Stimulated activated CD4-positive, alpha-beta T cell treated with anti-CD3 and anti-CD28 coated beads, Interleukin-12 subunit alpha, Interleukin-12 subunit beta, amount 100 ng/mL, for 48 hours (primary cell): ENCODE measurements at regions not wholly inside any gene's neighbourhood (a gene's known extent, or its start where the extent isn't known, plus 50 kb on each side); places are given as distances from the start of the nearest gene placed in this dataset.
"Not testable (repeated sequence)": the region's sequence is repeated elsewhere in the genome, so short reads cannot be mapped to it uniquely, and the experiment has no call there.

Source experiments
- DNase-seq, 3 donors: peaks; one replicate each; pipeline ENCODE4 v3.0.0-alpha.2; 2020; ENCODE audit warnings: low read depth in 2 of 3, low spot score in 1 of 3

DNA sequence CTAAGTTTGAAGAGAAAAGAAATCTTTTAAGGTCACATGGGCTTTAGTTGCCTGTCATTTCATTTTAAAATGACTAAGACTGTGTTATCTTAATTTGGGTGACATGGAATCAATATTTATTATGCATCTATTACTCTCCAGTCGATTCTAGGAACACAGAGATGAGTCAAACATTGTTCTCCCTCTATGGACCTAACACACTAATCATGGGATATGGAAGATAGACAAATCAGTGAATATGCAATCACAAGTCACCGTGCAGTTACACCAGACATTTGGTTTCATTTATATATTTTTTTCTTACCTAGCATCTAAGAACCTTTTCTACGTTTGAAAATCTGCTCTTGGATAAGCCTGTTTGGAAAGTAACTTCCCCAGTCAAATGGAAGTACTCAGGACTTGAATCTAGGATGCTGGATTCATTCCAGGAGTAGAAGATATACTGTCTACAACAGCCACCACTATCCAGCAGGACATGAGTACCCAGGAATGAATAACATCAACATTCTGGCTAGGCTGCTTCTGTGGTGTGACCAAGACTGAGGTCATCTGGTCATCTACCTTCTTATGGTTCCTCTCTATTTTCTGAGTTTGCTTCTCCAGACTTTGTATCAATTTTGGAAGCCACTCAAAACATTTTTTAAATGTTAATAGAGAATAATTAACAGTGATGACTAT is 902.9 kb upstream of the LRRN3 start:
- no peak for DNase-seq

DNA sequence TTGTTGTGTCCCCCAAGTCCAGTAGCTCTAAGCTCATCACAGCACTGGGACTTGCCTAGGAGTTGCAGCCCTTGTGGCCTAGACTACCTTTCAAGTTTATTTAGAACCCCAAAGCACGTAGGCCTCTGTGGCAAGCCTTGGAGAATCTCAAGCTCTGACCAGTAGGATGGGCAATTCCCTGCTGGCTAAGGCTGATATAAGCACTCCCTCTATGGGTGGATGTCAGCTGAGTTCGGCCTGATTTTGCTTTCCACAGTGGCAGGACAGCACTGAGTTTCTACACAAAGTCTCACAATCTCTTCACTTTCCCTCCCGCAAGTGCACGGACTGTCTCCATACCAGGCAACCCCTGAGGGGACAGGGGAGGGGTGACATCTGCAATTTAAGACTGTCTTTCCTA is 886.4 kb upstream of the LRRN3 start:
- no peak for DNase-seq

DNA sequence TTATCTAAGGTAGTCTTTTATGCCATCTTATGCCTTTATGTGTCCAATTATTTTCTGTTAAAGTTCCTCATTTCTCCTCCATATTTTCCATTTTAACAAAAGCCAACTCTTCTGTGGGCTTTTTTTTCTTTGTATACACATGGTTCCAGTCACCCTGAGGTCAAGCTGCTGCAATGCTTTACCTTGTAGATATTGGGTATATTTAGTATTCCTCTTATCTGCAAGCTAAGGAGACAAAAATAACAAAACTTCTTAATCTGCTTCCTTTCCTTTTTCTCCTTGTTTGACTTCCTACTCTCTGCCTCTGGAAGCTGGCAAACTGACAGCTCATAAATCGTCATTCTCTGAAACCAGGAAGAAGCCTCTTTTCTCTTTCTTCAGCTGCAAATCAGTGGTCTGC is 885.0 kb upstream of the LRRN3 start:
- no peak for DNase-seq

DNA sequence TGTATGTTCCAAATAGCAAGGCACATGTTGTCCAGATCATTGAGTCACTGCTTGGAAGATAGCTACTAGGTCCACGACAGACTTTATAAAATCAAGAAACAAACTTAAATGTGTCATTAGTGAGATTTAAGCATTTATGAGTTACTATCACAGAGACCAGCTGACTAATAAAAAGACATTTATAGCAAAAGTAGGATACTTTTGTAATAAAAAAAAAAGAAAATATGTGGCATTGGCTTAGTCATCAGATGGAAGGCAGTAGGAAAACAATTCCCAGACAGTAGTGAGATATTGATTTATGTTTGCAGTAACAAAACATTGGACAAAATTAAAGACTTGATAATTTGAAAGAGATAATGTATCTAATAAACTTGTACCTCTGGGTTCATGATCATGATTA is 881.0 kb upstream of the LRRN3 start:
- DNase-seq = no peak

DNA sequence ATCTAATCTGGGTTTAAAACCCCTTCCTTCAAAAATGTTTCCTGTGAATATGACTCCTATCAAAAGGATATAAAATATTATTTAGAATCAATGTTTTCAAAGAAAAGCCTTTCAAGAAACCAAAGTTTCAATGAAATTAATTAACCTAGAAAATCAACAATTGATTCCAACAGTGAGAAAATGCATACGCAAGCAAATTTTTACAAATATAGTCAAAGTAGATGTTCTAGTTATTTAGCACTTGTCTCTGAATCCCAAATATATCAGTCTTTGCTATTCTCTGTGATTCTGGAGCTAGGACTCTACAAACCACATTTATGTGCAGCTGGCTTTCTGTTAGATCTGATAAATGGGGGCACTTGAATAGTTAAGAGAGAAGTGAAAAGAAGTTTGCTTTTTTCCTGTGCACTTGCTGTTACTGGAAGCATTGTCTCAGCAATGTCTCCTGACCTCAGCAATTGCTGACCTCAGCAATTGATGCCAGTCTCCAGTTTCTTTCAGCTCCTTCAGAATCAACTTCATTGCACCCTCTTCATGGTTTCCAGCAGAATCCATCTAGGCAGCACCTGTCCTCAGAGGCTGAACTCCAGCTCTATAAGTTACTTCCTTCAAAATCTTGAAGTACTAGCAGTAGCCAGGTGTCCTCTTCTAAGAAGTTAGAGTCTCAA is 879.9 kb upstream of the LRRN3 start:
- DNase-seq = no peak

DNA sequence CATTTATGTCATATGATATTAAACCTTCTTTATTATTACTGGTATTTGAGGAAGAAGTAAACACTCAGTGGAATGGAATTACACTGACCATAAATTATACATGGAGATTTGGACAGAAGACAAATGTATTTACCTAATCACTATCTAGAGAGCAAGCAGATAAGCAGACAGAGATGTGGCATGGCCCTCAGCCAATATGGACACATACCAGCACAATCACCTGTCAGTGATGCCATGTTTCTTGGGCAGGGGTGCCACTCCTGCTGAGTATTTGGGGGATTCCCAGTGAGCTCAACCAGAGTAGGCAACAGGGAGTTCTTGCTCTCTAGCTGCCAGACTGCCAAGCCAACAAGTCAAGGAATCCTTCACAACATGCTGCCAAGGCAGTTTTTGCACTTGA is 866.3 kb upstream of the LRRN3 start:
- DNase-seq = no peak

DNA sequence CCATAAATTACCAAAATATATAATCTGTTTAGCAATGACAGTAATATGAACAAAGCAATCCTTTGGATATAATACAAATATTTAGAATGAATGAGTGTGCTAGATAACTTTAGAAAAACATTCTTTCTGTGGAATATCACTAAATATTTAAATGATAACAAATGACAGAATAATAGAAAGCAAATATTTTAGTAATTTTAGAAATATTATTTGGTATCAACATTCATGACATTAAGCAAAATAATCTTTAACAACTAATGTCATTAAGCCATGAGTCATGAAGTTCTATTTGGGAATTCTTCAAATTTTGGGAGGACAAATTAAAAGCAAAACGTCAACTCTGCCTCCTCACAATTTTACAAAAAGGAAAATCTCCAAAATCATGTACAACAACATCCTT is 844.8 kb upstream of the LRRN3 start:
- no peak for DNase-seq

DNA sequence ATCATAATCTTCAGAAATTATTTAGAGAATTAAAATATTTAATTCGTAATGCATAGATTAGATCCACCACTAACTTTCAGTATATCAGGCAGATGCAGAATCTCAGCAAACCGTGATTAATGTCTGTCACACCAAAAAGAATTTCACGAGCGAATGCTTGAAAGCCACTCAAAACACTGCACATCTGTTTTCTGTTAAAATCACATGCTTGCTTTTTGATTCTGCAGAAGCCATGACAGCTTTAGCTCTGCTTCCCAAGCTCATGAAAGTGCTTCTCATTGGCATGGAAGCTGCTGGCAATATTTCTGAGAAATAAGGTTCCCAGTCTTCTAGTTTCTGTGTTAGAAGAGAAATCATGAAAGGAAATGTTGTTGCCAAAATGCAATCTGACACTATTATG is 837.8 kb upstream of the LRRN3 start:
- no peak for DNase-seq

DNA sequence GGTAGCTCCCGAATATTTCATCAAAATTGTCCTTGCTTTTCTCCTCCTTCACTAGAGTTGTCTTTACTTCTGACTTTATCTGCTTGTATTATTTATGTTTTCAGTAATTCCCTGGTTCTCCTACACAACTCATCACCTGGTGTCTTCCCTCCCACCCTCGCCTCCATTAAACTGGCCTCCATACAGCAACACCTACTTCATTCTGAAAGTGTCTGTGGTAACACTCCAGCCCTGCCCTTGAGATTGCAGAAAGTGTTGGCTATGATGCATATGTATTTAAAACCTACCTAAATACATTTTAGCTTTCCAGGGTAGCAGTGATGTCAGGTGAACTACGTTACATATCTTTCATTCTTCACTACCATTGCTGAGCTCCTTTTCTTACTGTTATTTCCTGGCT is 833.3 kb upstream of the LRRN3 start:
- DNase-seq = no peak

DNA sequence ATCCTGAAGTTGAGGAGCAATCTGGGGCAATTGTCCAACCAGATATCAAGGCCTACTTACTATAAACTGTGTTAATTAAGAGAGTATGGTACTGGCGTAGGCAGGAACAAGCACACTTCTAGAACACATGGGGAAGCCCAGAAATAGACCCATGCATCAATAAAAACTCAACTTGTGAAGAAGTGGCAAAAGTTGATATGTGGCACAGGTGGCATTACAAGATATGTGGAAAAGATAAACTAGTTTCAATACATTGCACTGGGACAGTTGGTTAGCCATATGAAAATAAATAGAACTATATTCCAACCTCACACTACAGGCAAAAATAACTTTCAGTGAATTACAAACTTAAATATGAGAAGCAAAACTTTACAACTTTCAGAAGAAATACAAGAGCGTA is 828.7 kb upstream of the LRRN3 start:
- DNase-seq = no peak

DNA sequence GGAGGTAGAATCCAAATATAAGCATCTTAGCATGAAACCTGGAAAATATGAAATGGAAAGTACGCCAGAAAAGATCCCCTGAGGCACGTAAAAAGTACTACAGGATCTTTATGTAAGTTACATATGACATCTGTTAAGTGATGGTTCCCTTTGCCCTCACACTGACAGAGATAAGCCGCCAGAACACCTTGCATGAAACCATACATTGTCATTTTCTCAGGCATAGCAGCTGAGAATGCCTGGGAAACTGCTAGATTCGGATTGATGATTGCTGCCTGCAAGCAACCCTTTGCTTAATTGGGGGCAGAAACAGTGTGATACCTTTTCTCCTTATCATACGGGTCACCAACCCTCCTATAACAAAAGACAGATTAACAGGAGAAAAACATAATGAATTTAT is 826.6 kb upstream of the LRRN3 start:
- no peak for DNase-seq

DNA sequence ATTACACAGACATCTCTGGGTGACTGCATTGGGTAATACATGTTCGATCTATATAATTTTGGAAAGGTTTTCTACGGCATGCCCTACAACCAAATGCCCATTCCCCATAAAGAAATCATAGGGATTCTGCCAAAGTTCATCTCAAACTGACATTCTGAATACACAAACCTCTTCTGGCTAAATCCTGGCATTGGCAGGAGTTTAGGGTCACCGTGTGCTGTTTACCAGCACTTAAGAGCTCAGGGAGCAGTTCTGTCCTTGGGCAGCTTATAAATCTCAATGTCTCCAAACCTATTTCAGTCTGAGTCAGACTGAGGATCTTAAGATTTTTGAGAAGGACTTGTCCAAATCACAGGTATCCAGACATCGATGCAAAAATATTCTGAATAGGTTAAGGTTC is 809.6 kb upstream of the LRRN3 start:
- DNase-seq = no peak

DNA sequence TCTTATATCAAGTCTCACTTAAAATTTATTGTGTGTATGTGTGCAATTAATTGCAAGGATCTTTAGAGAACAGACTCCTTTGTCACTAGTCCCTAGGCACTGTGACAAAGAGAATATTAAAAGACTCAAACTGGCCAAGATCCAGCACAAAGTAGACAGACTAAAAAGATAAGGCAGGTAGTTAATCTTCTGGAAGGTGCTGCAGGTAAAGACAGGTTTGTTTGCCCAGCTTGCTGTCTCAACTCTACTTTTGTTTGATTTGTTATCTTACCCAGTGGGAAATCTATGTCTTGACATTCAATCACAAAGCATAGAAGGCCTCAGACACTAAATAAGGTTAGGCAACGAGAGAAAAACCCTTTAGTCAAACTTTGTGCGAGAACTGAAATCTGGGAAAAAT is 807.9 kb upstream of the LRRN3 start:
- no peak for DNase-seq

DNA sequence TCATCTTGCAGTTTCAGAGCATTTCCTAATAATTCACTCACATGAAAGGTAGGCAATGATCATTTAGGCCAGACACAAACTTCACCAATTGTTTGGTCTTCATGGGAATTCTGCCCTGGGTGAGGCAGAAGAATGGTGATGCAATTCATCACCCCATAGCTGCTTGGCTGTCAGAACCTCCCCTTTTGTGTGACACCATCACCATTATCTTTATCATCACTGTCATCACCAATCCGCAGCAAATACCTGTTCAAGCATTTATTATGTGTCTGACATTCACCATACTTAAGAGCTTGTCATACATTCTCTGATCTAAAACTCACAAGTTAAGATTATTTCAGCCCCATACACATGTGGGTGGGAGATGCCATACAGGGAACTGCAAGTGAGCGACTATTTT is 799.5 kb upstream of the LRRN3 start:
- no peak for DNase-seq

DNA sequence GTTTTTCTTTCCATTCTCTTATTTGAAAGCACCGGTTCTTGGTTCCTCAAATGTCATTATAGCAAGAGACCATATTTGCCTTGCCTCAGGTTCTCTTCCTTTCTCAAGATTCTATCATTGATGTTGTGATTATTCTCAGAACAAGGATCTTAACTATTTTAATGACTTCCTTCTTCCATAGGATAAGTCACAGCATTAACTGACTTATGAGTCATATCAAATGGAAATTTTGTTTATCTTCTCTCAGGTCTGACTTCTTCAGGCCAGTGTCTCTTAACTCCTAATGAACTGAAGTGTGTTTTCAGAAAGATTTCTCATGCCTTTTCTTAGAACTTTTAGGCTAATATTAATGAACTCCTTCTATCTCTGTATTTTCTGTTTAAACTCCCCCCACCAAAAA is 794.6 kb upstream of the LRRN3 start:
- no peak for DNase-seq

DNA sequence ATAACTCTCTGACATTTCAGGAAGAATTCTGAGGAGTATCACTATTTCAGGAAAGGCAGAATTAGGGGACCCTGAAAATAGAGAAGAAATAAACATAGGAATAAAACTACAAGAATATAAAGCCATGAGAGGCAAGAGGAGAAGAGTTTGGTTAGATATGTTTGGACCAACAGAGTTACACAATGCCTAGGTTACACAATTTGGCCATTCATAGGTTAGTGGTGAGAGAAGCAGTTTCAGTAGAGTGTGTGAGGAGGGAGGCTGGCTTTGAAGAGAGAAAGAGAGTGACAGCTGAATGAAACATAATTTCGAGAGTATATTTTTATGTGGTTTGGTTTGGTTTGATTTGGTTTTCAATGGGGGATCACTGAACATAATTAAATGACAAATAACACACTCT is 783.2 kb upstream of the LRRN3 start:
- DNase-seq = no peak

DNA sequence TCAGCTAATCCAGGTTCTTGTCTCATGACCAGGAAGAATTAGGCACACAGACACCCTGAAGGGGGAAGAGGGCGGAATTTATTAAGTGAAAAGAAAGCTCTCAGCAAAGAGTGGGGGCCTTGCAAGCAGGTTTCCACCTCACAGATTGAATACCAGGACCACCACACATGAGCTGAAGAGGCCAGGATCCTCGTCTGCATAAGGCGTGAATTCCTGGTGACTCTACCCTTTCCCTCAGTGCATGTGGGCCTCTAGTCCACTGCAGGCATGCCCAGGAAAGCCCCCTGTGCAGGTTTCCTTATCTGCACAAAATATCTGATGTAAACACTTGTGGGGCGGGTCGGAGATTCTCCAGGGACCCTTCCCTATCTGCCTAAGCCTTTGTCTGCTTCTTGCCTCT is 782.1 kb upstream of the LRRN3 start:
- DNase-seq = no peak

DNA sequence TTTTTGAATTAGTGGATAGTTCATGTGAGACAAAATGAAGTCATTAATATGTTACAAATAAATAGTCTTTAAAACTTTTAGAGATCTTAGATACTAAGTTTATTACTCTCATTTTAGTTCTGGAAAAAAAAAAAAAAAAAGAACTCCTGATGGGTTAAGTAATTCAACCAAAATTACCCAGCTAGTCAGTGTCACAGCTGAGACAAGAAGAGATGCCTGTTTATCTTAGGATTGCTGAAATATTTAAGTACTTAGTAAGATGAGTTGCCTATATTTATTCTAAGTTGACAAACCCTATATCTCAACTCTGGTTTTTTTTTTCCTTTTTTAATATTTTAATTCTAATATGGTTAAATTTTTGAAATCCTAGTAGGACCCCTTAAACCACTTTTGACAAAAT is 781.0 kb upstream of the LRRN3 start:
- DNase-seq = no peak

DNA sequence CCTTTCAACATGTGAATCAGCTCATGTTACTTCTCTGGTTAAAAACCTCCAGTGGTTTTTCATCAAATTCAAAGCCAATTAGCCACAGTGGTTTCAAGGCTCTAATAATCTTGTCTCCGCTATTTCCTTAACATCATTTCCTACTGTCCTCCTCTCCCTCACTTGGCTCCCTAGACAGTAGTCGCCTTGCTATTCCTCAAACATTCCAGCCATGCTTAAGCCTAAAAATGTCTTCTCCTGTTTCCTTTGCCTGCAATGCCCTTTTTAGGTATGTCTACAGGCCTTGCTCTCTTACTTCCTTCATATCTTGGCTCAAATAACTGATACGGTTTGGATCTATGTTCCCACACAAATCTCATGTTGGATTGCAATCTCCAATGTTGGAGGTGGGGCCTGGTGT is 779.4 kb upstream of the LRRN3 start:
- DNase-seq = no peak

DNA sequence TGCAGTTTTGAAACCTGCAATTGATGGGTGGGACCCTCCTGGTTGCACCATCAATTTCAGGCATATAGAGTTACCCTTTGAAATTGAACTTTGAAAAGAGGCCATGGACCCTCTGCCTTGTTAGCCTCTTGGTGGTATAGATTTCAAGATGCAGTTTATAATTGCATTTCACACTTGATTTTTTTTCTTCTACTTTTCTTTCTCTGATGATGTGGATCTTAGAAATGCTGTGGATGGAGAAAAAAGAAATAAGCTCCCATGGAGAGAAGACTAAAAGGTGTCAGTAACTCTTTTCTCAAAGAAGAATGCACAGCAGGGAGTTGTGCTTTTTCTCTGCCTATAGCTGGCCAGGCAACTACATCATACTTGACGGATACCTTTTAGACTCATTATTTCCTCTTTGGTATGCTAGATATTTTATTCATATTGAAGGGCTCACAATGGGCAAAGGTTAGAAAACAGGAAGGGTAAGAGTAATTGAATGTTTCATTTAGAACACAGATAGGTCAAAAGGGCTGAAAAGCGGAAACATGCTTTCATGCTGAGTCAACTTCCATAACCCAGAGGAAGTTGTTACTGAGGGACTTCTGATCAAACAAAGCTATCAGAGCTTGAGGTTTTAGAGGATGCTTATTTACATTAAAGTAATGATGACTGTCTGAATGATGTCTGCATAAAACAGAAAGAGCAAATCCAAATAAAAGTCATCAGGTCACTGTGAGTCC is 773.2 kb upstream of the LRRN3 start:
- no peak for DNase-seq

DNA sequence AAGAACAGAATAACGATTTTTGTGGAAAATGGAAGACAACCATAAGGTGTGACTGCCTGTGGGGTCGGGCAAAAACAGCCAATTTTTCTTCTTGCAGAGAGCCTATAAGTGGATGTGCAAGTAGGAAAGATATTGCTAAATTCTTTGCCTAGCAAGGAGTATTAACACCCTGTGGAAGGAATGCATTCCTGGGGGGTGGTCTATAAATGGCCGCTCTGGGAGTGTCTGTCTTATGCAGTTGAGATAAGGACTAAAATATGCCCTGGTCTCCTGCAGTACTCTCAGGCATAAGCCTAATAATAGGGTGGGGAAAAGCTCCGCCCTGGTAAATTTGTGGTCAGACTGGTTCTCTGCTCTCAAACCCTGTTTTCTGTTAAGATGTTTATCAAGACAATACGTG is 770.6 kb upstream of the LRRN3 start:
- not testable (repeated sequence) for DNase-seq

DNA sequence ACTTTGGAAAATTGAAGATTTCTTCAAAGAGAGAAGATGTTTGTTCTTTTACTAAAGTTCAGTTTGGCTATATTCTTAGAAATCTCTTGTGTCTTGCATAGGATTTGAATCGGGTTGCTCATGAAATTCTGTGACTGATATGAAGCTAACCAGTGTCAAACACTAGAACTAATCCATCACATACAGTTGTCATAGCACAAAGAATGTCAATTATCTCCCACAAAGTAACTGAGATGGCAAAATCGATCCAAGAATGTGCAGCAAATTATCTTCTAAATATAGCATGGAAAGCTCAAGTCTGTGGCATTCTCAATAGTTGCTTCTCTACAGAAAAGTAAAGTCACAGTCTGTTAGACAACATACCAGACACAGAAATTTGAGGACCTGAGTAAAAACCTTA is 768.1 kb upstream of the LRRN3 start:
- DNase-seq = no peak

DNA sequence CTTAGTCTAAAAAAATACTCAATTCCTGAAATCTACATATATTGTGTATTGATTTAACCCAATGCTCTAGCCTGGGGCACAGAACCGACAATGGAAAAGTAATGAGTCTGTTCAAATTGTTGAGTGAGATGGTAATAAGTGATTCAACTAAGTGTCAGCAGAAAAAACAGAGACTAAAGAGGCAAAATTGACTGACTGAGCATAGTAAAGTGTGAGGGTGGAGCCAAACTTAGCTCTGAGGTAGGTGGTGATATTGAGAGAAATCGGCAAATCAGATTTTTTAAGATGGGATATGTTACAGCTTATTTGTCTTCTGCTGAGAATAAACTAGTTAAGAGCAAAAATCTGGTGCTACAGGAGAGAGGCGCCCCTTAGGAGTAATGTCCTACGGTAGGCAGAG is 764.0 kb upstream of the LRRN3 start:
- DNase-seq = no peak
